ENCODE measurements at regions not wholly inside any gene's neighbourhood (a gene's known extent, or its start where the extent isn't known, plus 50 kb on each side); places are given as distances from the start of the nearest gene placed in this dataset.

GRCh38 chr6:85078058-85078457 is 313.7 kb upstream of the TBX18 start (continued):
- TF ChIP-seq ZMIZ1 (IDR thresholded peaks at IDR 0.05; ENCODE audit: low read depth in 2 of 2, low read length in 2 of 2): no peak
- no peak for TF ChIP-seq CHD1 (IDR thresholded peaks at IDR 0.05; ENCODE audit: low read length)
- TF ChIP-seq HNRNPUL1 (IDR thresholded peaks at IDR 0.05; ENCODE audit: low read length): no peak
- TF ChIP-seq TFE3 (CRISPR knock-in tag; IDR thresholded peaks at IDR 0.05): no peak
- TF ChIP-seq PHF21A (IDR thresholded peaks at IDR 0.05; ENCODE audit: borderline replicate concordance, low read depth): no peak
- TF ChIP-seq PCBP2 (IDR thresholded peaks at IDR 0.05; ENCODE audit: low read depth, low read length, poor library complexity, severe bottlenecking): no peak
- TF ChIP-seq ZNF24 (IDR thresholded peaks at IDR 0.05): no peak
- no peak for TF ChIP-seq ZNF212 (CRISPR knock-in tag; IDR thresholded peaks at IDR 0.05)
- TF ChIP-seq ZNF316 (IDR thresholded peaks at IDR 0.05): no peak
- TF ChIP-seq BCOR (IDR thresholded peaks at IDR 0.05): no peak
- no peak for TF ChIP-seq ILF3 (IDR thresholded peaks at IDR 0.05; ENCODE audit: borderline replicate concordance)
- no peak for TF ChIP-seq KLF16 (IDR thresholded peaks at IDR 0.05)
- no peak for TF ChIP-seq CBX1 (IDR thresholded peaks at IDR 0.05; ENCODE audit: low read depth)
- TF ChIP-seq JUND (IDR thresholded peaks at IDR 0.05; ENCODE audit: borderline replicate concordance, low read depth, low read length): peak; percentile 85
- TF ChIP-seq JUND (tag; IDR thresholded peaks at IDR 0.05; ENCODE audit: borderline replicate concordance, low read depth, low read length): peak; percentile 83; the same call in 2 of the 3 replicates
- no peak for TF ChIP-seq ZFP36 (IDR thresholded peaks at IDR 0.05; ENCODE audit: low read depth, low read length, partially characterized antibody)
- TF ChIP-seq NRF1 (conservative IDR thresholded peaks at IDR 0.05 in 1 of 2, IDR thresholded peaks at IDR 0.05 in 1 of 2): no peak
- no peak for TF ChIP-seq ZBTB9 (CRISPR knock-in tag; IDR thresholded peaks at IDR 0.05)
- TF ChIP-seq PHB (CRISPR knock-in tag; IDR thresholded peaks at IDR 0.05): no peak
- TF ChIP-seq TCFL5 (CRISPR knock-in tag; conservative IDR thresholded peaks at IDR 0.05): no peak
- no peak for TF ChIP-seq TOE1 (IDR thresholded peaks at IDR 0.05; ENCODE audit: borderline replicate concordance)
- no peak for TF ChIP-seq TOE1 (CRISPR knock-in tag; IDR thresholded peaks at IDR 0.05; ENCODE audit: borderline replicate concordance, low read depth)

All from K562 (cell line).